Panc1 (cell line): ENCODE measurements at regions not wholly inside any gene's neighbourhood (a gene's known extent, or its start where the extent isn't known, plus 50 kb on each side); places are given as distances from the start of the nearest gene placed in this dataset.

Experiments used
- CTCF ChIP-seq: fragments of 450-650 bp; IDR thresholded peaks from 2 replicates; pipeline ENCODE4 v1.5.1; 2017; ENCODE audit warnings: mild to moderate bottlenecking
- POLR2AphosphoS5 ChIP-seq: IDR thresholded peaks from 2 replicates; pipeline ENCODE4 v1.6.1; 2012; ENCODE audit warnings: mild to moderate bottlenecking, low read depth, low read length, moderate library complexity
- TCF7L2 ChIP-seq: IDR thresholded peaks from 2 replicates; pipeline ENCODE4 v1.6.1; 2011; ENCODE audit warnings: mild to moderate bottlenecking, low read depth, low read length, inconsistent platforms

GRCh38 chr19:30252214-30252613 is 120.0 kb upstream of the ZNF536 start:
- TF ChIP-seq CTCF: no peak
- TF ChIP-seq TCF7L2: no peak
- TF ChIP-seq POLR2AphosphoS5: no peak
